Eye (tissue), 1 donor: ENCODE measurements at regions not wholly inside any gene's neighbourhood (a gene's known extent, or its start where the extent isn't known, plus 50 kb on each side); places are given as distances from the start of the nearest gene placed in this dataset.

Source experiments
- DNase-seq: peaks from one replicate; pipeline ENCODE4 v3.0.0-alpha.2; 2015

DNA sequence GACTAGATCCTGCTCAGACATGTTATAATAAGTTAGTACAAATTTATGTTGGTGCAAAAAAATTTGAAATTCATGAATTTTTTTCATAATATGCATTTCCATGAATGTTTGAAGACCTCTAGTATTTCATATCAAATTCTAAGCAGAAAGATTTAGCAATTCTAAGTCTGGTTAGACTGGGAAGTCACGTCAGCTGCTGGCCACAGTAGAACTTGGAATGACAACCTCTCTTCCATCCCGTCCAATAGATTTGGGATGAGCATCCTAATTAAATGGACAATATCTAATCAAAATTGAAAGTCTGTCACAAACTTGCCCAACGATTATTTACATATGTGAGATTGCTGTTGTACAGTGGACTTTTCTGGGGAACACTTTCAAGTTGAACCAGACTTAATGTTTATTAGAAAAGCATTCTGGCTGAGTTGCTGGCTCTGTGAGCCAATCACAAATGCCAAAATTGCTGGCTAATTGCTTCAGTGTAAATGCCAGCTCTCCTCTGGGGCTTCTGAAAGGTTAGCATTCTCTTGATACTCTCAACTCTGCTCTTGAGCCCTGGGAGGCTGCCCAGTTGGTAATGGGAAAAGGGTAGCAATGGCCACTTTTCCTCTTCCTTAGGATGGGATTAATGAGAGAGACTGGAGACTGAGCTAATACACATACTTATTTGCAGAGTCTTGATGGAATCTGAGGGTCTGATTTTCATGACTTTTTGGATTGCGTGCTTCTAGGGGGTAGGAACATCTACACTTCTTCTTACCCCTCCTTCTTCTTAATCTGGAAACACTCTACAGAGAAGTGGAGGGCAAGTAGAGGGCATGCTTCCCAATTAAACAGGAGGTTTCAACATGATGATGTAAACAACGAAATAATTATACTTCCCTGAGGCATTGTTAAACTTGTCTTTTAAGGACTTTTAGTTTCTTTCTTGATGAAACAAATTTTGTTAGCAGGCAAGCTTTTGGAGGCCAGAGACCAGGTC is 253.5 kb downstream of the BAMBI start:
- DNase-seq: no peak

DNA sequence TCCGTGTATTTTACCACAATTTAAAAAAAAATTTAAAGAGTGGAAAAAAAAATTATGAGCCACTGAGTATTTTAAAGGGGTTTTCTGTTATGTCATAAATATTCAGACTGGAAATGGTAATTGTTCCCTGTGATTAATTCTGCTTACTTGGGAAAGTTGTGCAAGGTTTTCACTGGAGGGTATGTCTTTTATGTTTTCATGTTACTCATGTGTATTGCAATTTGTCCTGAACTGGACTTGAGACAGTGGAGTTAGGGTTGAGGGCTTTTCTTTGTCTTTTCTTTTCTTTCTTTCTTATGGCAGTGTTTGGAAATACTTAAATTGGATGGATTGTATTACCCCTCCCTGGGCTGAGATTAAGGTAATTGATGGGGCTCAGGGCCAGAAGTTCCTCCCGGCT is 257.7 kb downstream of the BAMBI start:
- no peak for DNase-seq

GRCh38 chr10:28937959-28938358 is 260.6 kb downstream of the BAMBI start:
- DNase-seq: no peak

GRCh38 chr10:28938745-28939144 is 261.4 kb downstream of the BAMBI start:
- peak; percentile 58 for DNase-seq

GRCh38 chr10:28939281-28940157 is 262.2 kb downstream of the BAMBI start:
- DNase-seq: peak; percentile 96

DNA sequence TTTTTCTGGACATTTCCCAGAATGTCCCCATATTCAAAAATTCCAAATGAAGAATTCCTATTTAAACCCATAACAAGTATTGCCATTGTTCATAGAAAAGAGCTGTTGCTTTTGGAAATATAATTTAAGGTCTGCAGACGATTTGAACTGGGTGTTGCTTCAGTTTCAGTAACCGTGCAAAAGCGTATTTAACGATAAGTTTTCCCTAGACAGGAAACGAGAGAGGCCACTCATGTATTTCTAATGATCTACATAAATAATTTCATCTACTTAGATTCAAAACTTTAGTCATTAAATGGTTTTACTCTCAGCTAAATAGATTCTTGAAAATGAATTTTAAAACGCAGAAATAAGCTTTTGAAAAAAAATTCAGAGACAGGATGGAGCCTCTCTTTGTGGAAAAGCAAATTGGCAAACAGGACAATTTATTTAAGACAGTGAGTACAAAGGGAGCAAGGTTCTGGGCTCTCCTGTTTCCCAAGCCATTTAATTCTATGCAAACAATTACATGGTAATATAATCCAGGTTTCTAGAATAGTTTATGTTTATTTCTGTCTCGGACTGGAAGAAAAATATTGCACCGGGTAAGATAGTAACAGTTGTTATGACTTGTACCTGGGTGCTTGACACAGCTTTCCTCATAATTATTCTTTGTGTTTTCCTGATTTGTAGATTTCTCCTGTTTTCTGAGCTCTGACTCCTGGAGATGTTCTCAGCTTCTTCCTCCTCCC is 263.0 kb downstream of the BAMBI start:
- DNase-seq: no peak

DNA sequence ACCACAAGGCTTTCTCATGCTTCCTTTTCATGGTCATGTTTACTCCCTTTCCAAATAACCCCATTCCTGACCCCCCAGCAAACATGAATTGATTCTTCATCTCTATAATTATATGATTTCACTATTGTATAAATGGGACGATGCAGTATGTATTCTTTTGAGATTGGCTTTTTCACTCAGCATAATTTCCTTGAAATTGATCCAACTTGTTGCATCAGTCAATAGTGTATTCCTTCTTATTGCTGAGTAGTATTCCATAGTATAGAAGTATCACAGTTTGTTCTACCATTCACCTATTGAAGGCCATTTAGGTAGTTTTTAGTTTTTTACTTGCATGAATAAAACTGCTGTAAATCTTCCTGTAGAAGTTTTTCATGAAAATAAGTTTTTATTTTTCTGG is 264.7 kb downstream of the BAMBI start:
- DNase-seq: no peak

GRCh38 chr10:28945959-28946358 is 268.6 kb downstream of the BAMBI start:
- no peak for DNase-seq

DNA sequence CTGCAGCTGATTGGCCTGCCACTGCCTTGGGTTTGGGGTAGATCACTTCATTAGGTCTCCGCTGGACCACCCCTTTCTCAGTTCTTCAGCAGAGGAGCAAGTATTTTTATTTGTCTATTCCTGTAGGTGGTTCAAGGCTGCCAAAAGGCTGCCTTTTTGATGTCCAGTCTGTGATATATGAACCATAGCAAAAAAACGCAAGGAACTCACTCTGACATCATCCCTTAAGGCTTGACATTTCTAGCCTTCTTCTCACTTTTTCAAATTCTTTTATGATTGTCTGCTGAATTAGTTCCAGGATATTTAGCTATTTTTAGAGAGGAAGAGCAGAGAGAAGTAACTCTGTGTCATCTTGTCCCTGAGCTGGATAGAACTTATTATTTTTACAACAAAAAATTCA is 269.2 kb downstream of the BAMBI start:
- DNase-seq: no peak

GRCh38 chr10:28947171-28947570 is 269.9 kb downstream of the BAMBI start:
- DNase-seq: no peak

GRCh38 chr10:28948046-28948445 is 270.7 kb downstream of the BAMBI start:
- DNase-seq: no peak

DNA sequence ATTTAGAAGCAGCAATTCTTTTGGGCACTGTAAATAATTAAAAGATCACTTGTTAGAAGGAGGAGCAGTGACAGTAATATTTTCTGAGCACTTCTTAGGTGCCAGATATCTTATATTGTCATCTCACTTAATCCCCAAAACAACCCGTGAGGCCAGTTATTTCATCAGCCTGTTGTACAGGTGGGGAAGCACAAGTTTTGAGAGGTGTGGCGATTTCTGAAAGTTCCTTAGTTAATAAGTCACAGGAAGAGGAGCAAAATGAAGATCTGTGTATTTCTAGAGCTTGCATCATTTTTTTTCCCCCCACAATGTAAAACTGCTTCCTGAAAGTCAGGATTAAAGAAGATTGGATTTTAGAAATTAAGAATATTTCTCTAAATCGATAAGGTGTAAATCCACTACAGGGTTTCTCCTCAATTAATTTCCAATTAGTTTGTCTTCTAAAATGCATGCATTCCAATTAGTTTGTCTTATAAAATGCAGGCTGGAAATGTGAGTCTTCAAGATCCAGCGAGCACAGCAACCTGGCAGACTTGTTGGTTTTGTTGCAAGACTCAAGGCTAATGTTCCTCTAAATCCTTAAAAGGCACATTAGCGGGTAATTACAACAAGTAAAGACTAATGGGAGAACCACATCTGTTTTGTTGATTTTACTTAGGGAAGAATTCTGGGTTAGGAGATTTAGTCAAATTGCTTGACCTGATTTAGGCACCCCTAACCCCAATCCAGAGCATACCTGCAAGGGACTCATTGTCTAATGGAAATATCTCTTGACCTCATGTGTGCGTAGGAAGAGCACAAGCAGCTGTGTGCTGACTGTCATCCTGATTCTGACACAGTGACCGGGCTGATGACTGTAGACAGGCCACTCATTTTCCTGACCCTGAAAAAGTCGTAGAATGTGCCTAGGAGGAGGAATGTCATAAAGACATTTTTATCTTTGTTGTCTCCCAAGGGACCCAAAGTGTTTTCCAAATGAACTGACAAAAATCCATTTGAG is 272.0 kb downstream of the BAMBI start:
- peak; percentile 38 for DNase-seq

DNA sequence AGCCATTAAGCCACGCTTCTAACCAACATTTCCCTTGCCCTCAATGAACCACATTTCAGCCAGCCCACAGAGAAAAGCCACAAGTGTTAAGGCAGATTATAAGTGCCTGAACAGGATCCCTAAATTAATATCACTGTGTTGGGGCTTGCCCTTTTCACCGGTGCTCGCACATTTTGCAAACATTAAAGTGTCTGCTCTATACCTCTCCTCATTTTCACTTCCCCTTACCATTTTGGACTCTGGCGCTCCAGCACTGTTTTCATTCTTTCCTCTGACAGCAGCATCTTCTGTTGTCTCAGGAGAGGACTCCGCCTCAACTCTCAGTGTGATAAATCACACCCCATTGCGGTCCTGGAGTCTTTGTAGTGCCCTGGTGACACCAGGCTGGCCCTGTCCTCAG is 274.2 kb downstream of the BAMBI start:
- DNase-seq: no peak

DNA sequence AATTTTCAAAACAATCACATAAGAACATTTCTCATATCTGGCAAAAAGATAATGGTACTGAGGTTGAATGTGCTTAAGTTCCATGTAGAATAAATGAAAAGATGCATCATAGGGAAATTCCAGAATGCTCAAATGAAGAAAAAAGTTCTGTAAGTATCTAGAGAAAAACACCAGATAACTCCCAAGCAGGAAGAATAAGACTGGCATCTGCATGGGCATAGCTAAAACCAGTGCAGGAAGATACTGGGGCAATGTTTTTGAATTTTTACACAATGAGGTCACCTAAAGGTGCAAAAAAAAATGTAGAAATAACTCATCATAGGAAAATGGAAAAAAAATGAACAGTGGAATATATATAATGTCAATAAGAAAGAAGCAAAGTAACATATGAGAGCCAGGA is 275.2 kb downstream of the BAMBI start:
- DNase-seq: no peak

GRCh38 chr10:28954211-28954610 is 276.9 kb downstream of the BAMBI start:
- no peak for DNase-seq

GRCh38 chr10:28958468-28958867 is 281.1 kb downstream of the BAMBI start:
- DNase-seq: no peak

- DNase-seq: no peak
These were observed 282.7 kb downstream of the BAMBI start for GRCh38 chr10:28959850-28960501.

GRCh38 chr10:28962768-28963167 is 285.4 kb downstream of the BAMBI start:
- DNase-seq: no peak

DNA sequence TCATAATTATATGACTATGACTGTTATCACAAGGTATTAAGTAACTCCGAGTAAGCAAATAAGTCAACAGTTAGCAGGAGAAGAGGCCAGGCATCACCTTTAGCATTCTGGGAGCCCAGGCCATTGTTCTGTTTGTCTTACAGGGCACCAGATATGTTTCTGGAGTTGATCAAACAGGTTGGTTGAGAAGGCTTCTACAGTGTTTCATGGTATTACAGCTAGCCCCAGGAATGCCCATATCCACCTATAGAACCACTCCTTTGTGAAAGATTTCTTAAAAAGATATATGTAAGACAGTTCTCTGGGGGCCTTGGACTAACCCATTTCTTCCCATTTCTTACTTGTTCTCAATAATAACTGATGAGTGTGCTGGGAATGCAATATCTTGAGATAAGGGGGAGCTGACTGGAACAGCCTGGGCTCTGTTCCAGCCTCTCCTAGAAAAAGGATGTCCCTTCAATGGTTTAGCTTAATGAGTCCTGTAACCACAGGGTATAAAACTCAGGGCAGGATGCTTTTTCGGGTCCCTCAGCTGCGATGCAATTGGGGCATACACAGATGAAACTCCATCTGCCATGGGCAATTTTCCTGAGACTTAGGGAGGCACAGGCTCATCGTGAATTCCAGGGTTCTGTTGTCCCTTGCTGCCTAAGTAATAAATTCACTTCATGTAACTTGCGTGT is 286.4 kb downstream of the BAMBI start:
- no peak for DNase-seq

DNA sequence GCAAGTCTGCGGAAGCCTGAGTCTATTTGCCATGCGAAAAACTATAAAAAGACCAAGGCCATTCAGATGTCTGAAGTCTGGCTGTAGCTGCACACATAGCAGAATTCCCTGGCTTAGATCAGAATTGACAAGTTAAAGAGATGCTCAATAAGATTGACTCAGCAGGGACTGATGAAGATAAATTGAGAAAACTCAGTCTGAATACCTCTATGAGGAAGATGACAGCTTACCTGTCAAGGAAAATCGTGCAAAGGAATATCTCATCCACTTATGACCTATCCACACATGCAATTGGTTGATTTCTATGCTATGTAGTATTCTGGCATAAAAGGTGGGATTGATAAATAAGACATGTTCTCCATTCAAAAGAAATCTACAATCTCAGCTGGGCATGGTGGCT is 288.6 kb downstream of the BAMBI start:
- no peak for DNase-seq

DNA sequence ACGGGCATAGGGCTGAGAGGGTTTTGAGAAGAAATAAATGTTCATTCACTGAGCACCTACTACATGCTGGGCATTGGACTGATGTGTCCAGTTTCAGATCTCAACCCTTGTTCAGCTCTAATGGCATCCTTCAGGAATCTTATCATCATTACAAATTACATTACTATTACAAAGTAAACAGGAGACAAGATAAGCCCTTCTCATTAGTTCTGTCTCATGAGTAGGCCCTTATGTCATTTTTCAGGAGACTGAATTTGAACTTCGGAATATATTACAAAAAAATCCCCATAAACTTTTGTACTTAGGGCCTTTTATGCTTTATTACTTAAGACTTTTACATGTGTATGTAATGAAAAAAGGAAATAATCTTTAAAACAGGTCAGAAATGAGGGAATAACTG is 289.7 kb downstream of the BAMBI start:
- no peak for DNase-seq
